ENCODE measurements at regions not wholly inside any gene's neighbourhood (a gene's known extent, or its start where the extent isn't known, plus 50 kb on each side); places are given as distances from the start of the nearest gene placed in this dataset.
"Not testable (repeated sequence)": the region's sequence is repeated elsewhere in the genome, so short reads cannot be mapped to it uniquely, and the experiment has no call there.

DNA sequence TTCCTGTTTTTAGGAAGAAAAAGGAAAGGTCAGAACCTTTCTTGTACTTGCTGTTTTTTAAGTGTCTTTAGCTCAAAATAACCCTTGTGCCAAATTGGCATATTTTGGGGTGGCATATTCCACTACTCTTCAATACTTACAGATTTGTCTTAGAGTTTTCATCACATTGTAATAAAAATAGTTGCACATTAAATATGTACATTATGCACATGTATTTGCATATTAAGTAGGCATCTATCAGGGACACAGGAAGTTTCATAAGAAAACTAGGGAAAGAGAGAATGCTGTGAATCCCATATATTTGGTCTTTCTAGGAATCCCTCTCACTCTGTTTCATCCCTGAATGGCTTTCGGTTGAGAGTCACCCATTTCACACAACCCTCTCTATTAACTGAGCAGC lies 139.6 kb downstream of the LARP7 start:
- DNase-seq = no peak

- no peak for DNase-seq
These were observed 141.6 kb downstream of the LARP7 start for GRCh38 chr4:112778520-112778919.

- no peak for DNase-seq
These were observed 156.1 kb downstream of the LARP7 start for GRCh38 chr4:112793033-112793432.

- no peak for DNase-seq
These were observed 163.1 kb downstream of the LARP7 start for GRCh38 chr4:112800001-112800400.

- DNase-seq = no peak
These were observed 164.4 kb downstream of the LARP7 start for GRCh38 chr4:112801341-112801740.

DNA sequence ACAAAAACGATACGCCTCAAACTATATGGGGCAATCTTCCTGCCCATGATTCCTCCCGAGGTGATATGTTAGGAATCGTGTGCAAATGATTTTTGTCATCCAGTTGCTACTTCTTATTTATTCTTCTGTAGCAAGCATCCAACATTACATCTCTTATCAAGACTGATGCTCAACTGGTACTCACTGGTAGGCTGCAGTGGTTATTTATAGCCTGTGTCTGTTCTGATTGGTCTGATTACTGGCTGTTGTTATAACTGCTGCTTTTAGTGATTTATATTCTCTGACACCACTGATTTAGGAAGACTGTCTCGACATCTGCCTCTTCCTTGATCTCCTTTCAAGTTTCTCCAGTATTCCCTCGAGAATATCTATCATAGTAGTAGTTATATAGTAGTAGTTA lies 165.8 kb downstream of the LARP7 start:
- no peak for DNase-seq

- DNase-seq = no peak
These were observed 170.1 kb downstream of the LARP7 start for GRCh38 chr4:112807083-112807482.

DNA sequence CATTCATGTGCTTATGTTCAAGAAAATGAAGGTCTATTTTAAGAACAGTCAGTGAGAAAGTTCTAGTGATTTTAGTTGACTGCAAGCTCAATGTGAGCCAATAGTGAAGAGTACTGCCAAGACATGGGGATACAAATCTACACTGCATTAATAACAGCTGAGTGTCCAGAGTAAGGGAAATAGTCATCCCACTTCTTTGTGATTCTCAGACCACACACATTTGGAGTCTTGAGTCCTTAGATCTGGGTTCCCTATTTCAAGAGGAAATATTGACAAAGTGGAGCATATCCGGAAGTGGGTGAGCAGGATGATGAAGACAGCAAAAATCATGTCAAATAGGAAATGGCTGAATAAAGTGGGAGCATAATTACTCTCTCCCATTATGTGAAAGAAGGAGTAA lies 171.1 kb downstream of the LARP7 start:
- DNase-seq = no peak

- no peak for DNase-seq
These were observed 176.8 kb downstream of the LARP7 start for GRCh38 chr4:112813790-112814189.

GRCh38 chr4:112817933-112818593 lies 181.1 kb downstream of the LARP7 start:
- DNase-seq = peak; percentile 44

- peak; percentile 15 for DNase-seq
These were observed 181.6 kb downstream of the LARP7 start for GRCh38 chr4:112818594-112818965.

- DNase-seq = no peak
These were observed 182.8 kb downstream of the LARP7 start for GRCh38 chr4:112819729-112820128.

- no peak for DNase-seq
These were observed 186.2 kb downstream of the LARP7 start for GRCh38 chr4:112823156-112823555.

GRCh38 chr4:112823606-112824005 lies 186.7 kb downstream of the LARP7 start:
- DNase-seq = no peak

- no peak for DNase-seq
These were observed 193.9 kb downstream of the LARP7 start for GRCh38 chr4:112830753-112831386.

DNA sequence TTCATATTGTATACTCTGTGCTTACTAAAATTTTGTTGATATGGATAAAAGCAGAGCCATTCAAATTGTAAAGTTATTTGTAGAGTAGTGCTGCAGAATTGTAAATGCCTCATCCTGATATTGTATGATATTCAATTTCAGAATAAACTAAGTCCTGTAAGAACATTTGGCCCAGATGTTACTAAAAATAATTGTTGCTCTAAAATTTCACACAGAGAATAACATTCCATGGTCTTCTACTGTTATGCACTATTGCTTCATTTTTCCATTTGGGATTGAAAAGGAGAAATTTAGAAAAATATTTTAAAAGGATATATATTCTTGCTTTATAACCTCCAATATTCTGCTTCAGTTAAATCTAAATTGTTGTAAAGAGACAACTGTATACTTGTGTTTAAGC lies 195.6 kb downstream of the LARP7 start:
- DNase-seq = no peak

GRCh38 chr4:112836895-112837294 lies 200.0 kb downstream of the LARP7 start:
- DNase-seq = no peak

- not testable (repeated sequence) for DNase-seq
These were observed 201.1 kb downstream of the LARP7 start for GRCh38 chr4:112838015-112838414.

- no peak for DNase-seq
These were observed 203.1 kb downstream of the LARP7 start for GRCh38 chr4:112840061-112840460.

- DNase-seq = no peak
These were observed 203.7 kb downstream of the LARP7 start for GRCh38 chr4:112840619-112841018.

DNA sequence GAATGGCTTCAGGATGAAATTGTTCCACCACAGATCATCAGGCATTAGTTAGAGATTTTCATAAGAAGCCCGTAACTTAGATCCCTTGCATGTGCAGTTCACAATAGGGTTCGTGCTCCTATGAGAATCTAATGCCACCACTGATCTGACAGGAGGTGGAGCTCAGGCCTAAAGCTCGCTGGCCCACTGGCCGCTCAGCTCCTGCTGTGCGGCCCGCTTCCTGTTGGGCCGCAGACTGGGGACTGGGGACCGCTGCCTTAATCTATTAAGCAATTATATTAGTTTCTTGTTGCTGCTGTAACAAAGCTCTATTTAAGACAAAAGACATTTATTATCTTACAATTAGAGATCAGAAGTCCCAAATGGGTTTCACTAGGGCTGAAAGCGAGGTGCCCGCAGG lies 205.6 kb downstream of the LARP7 start:
- DNase-seq = no peak

DNA sequence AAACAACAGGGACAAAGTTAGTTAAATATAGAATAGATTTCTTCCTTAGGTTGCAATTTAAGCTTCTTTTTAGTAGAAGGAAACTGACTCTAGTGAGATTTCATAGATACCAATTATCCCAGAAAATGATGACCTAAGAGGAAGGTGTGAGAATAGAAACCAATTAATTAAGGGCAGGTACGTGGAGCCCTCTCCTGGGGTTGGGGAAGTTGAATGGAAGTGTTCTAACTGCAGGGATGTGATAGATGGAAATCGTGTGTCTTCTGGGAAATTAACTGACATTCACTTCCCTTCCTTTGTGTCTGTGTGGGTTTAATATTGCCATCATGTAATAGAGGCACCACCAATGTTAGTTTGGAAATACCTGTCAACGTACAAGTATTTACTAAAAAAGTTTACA lies 204.1 kb upstream of the ANK2 start:
- no peak for DNase-seq

DNA sequence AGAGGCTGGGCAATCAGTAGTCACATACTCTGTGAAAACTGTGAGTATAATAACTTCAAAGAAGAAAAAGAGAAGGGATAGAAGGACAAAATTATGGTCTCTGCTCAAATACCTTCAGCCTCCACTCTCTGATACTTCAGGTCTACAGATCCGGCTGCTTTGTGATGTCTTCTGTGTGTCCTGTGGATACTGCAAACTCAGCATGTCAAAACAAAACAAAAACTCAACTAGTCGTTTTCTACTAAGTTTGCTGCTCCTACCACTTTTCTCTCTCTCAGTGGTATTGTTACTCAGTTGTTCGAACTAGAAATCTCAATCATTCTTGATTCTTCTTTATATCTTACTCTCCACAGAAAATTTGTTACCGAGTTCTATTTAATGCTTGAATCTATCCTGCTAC lies 202.4 kb upstream of the ANK2 start:
- DNase-seq = no peak

- DNase-seq = no peak
These were observed 201.7 kb upstream of the ANK2 start for GRCh38 chr4:112847781-112848180.

GRCh38 chr4:112848911-112849310 lies 200.5 kb upstream of the ANK2 start:
- DNase-seq = no peak
